Osteoblast (primary cell): ENCODE measurements at regions not wholly inside any gene's neighbourhood (a gene's known extent, or its start where the extent isn't known, plus 50 kb on each side); places are given as distances from the start of the nearest gene placed in this dataset.

Experiments used
- DNase-seq: peaks from one replicate; pipeline ENCODE4 v3.0.0; 2011; ENCODE audit warnings: low spot score, mixed read lengths; ENCODE audit not compliant: insufficient read length; ENCODE audit errors: missing footprints
- H2AFZ ChIP-seq: 2 replicates; pipeline ENCODE4 v1.6.0; 2011; ENCODE audit warnings: mild to moderate bottlenecking, low read length
- H3K27ac ChIP-seq: 2 replicates; pipeline ENCODE4 v1.5.1; 2011; ENCODE audit warnings: mild to moderate bottlenecking, low read depth, low read length, moderate library complexity
- H3K27me3 ChIP-seq: 2 replicates; pipeline ENCODE4 v1.6.0; 2012; ENCODE audit warnings: mild to moderate bottlenecking, control low read depth, inconsistent platforms, low read length, moderate library complexity; ENCODE audit not compliant: insufficient read depth
- H3K36me3 ChIP-seq: 2 replicates; pipeline ENCODE4 v1.5.1; 2011; ENCODE audit warnings: mild to moderate bottlenecking, low read length, control low read depth, moderate library complexity; ENCODE audit not compliant: insufficient read depth
- H3K4me1 ChIP-seq: 2 replicates; pipeline ENCODE4 v1.5.1; 2011; ENCODE audit warnings: mild to moderate bottlenecking, low read length, control low read depth, moderate library complexity; ENCODE audit not compliant: insufficient read depth
- H3K4me2 ChIP-seq: 2 replicates; pipeline ENCODE4 v1.6.0; 2011; ENCODE audit warnings: mild to moderate bottlenecking, low read length; ENCODE audit not compliant: insufficient read depth
- H3K4me3 ChIP-seq: fragments of 200-600 bp; sonication (generic); 3 replicates; pipeline ENCODE4 v1.5.1; 2012; ENCODE audit warnings: mild to moderate bottlenecking, low read length, inconsistent platforms; ENCODE audit not compliant: insufficient read depth
- H3K79me2 ChIP-seq: 2 replicates; pipeline ENCODE4 v1.6.0; 2012; ENCODE audit warnings: mild to moderate bottlenecking, low read length, control low read depth, inconsistent platforms; ENCODE audit not compliant: insufficient read depth
- H3K9me3 ChIP-seq: 2 replicates; pipeline ENCODE4 v1.5.1; 2011; ENCODE audit warnings: low read depth, low read length, control low read depth
- H4K20me1 ChIP-seq: 2 replicates; pipeline ENCODE4 v1.6.0; 2012; ENCODE audit warnings: mild to moderate bottlenecking, low read length, control low read depth; ENCODE audit not compliant: insufficient read depth
- CTCF ChIP-seq: IDR thresholded peaks from 2 replicates; pipeline ENCODE4 v1.5.1; 2011; ENCODE audit warnings: mild to moderate bottlenecking, low read depth, low read length, moderate library complexity; ENCODE audit errors: extremely low read depth

- Histone ChIP-seq H3K4me3 (no peak overlapping the region), H2AFZ (no peak overlapping the region), H3K36me3 (no peaks in the 10 kb centered on the region), H3K79me2 (no peaks in the 10 kb centered on the region), H3K4me1 (no peaks in the 10 kb centered on the region), H3K9me3 (no peaks in the 10 kb centered on the region), H3K4me2 (no peak overlapping the region), H3K27me3 (no peaks in the 10 kb centered on the region), H3K27ac (no peak overlapping the region), H4K20me1 (no peaks in the 10 kb centered on the region)
- TF ChIP-seq CTCF: no peak
- DNase-seq: no peak
Measured at GRCh38 chr9:29800821-29801220, 2227.5 kb upstream of the C9orf72 start.

GRCh38 chr9:29802454-29802853, 2229.2 kb upstream of the C9orf72 start:
- DNase-seq: no peak
- no peaks in the 10 kb centered on the region for H3K27me3 ChIP-seq
- H3K9me3 ChIP-seq: no peaks in the 10 kb centered on the region
- no peak overlapping the region for H2AFZ ChIP-seq
- no peaks in the 10 kb centered on the region for H3K4me1 ChIP-seq
- no peak overlapping the region for H3K4me2 ChIP-seq
- H3K4me3 ChIP-seq: no peak overlapping the region
- TF ChIP-seq CTCF: no peak
- H3K79me2 ChIP-seq: no peaks in the 10 kb centered on the region
- no peaks in the 10 kb centered on the region for H4K20me1 ChIP-seq
- H3K36me3 ChIP-seq: no peaks in the 10 kb centered on the region
- H3K27ac ChIP-seq: no peak overlapping the region

- no peak overlapping the region for H3K27ac ChIP-seq
- no peak for DNase-seq
- no peak overlapping the region for H2AFZ ChIP-seq
- H3K79me2 ChIP-seq: no peaks in the 10 kb centered on the region
- H3K27me3 ChIP-seq: no peaks in the 10 kb centered on the region
- H3K4me2 ChIP-seq: no peak overlapping the region
- H4K20me1 ChIP-seq: no peaks in the 10 kb centered on the region
- no peak for TF ChIP-seq CTCF
- no peak overlapping the region for H3K4me3 ChIP-seq
- H3K9me3 ChIP-seq: no peaks in the 10 kb centered on the region
- H3K4me1 ChIP-seq: no peaks in the 10 kb centered on the region
- no peaks in the 10 kb centered on the region for H3K36me3 ChIP-seq
Measured at GRCh38 chr9:29806937-29807618, 2233.8 kb upstream of the C9orf72 start.

- Histone ChIP-seq H3K79me2 (no peaks in the 10 kb centered on the region), H4K20me1 (no peaks in the 10 kb centered on the region), H2AFZ (no peak overlapping the region), H3K9me3 (no peaks in the 10 kb centered on the region), H3K27ac (no peak overlapping the region), H3K4me2 (no peak overlapping the region), H3K27me3 (no peaks in the 10 kb centered on the region), H3K4me3 (no peak overlapping the region), H3K36me3 (no peaks in the 10 kb centered on the region), H3K4me1 (no peaks in the 10 kb centered on the region)
- DNase-seq: no peak
- no peak for TF ChIP-seq CTCF
Measured at GRCh38 chr9:29816954-29817703, 2243.8 kb upstream of the C9orf72 start.
